Right lobe of liver (tissue), 4 donors: ENCODE measurements at regions not wholly inside any gene's neighbourhood (a gene's known extent, or its start where the extent isn't known, plus 50 kb on each side); places are given as distances from the start of the nearest gene placed in this dataset.

ENCODE experiments used
- POLR2A ChIP-seq: fragments of 450-650 bp; IDR thresholded peaks from one replicate; pipeline ENCODE4 v1.6.1; 2017; ENCODE audit warnings: antibody characterized with exemption, mild to moderate bottlenecking
- TF ChIP-seq, protein P1 (sequence below), 4 donors: fragments of 200-600 bp in 3 of 4; fragments of 450-650 bp in 1 of 4; IDR thresholded peaks; one replicate each; pipeline versions ENCODE4 v1.5.1 to v1.8.0; 2016 to 2022; ENCODE audit warnings: antibody characterized with exemption in 4 of 4, mild to moderate bottlenecking in 2 of 4
- donor health status: DM: no; HTN: no; CAD: no.
- donor health status: DM: no; HTN: no; CAD: no.
- donor health status: DM: no; HTN: yes; CAD: no.

DNA sequence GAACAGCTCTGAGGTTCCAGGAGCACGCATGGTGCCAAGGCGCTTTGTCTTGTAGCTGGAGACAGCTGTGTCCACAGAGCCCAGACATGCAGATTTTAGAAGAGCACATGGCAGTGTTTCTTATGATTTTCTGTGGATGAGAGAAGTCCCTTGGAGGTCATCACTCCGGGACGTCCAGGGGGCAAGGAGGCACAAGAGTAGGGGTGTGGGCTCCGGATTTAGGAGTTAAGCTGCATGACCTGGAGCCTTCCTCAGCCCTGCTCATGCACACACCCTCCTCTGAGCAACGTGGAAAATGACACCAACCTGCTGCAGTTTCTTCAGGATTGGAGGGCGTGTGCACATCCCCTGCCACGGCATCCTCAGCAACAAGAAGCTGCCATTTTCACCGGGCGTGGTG is 1286.7 kb downstream of the TBC1D22A start:
- TF ChIP-seq, protein P1, sequence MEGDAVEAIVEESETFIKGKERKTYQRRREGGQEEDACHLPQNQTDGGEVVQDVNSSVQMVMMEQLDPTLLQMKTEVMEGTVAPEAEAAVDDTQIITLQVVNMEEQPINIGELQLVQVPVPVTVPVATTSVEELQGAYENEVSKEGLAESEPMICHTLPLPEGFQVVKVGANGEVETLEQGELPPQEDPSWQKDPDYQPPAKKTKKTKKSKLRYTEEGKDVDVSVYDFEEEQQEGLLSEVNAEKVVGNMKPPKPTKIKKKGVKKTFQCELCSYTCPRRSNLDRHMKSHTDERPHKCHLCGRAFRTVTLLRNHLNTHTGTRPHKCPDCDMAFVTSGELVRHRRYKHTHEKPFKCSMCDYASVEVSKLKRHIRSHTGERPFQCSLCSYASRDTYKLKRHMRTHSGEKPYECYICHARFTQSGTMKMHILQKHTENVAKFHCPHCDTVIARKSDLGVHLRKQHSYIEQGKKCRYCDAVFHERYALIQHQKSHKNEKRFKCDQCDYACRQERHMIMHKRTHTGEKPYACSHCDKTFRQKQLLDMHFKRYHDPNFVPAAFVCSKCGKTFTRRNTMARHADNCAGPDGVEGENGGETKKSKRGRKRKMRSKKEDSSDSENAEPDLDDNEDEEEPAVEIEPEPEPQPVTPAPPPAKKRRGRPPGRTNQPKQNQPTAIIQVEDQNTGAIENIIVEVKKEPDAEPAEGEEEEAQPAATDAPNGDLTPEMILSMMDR (IDR thresholded peaks at IDR 0.05): no peak
- TF ChIP-seq POLR2A: no peak
